CD4-positive, alpha-beta T cell (primary cell): ENCODE measurements at regions not wholly inside any gene's neighbourhood (a gene's known extent, or its start where the extent isn't known, plus 50 kb on each side); places are given as distances from the start of the nearest gene placed in this dataset.

ENCODE experiments used
- ATAC-seq: fragments of 200-7000 bp; cut with Tn5 transposase; one replicate; pipeline ENCODE4 v1.10.0; 2022; ENCODE audit warnings: mild to moderate bottlenecking; ENCODE audit not compliant: poor library complexity
- CTCF ChIA-PET: fragments of 350-600 bp; sonication (Branson Sonifier 250); formaldehyde crosslinking; loops from one replicate; lab custom pipeline; 2021; ENCODE audit warnings: antibody characterized with exemption, inconsistent platforms; lab: Charles Lee
- POLR2A ChIA-PET: fragments of 350-600 bp; sonication (Branson Sonifier 250); formaldehyde crosslinking; loops from one replicate; lab custom pipeline; 2021; ENCODE audit warnings: antibody characterized with exemption, inconsistent platforms; lab: Charles Lee
- DNase-seq, 14 experiments: peaks; one replicate each; pipeline ENCODE4 v3.0.0-alpha.2; 2013 to 2020; ENCODE audit warnings: mixed read lengths in 2 of 14
- H3K27ac ChIP-seq, 2 donors: one replicate each; pipeline versions ENCODE4 v1.5.1 to v1.7.0; 2013; ENCODE audit warnings: low read length in 2 of 2, low read depth in 1 of 2, mild to moderate bottlenecking in 1 of 2
- H3K27me3 ChIP-seq, 2 experiments: 1 replicate in 1 of 2; 2 replicates in 1 of 2; pipeline versions ENCODE4 v1.6.1 to v1.7.0; 2013; ENCODE audit warnings: low read length in 2 of 2, control low read depth in 1 of 2, mild to moderate bottlenecking in 1 of 2, moderate library complexity in 1 of 2; ENCODE audit not compliant: insufficient read depth in 2 of 2, control insufficient read depth in 1 of 2
- H3K36me3 ChIP-seq: one replicate; pipeline ENCODE4 v1.6.1; 2013; ENCODE audit warnings: low read length, control low read depth; ENCODE audit not compliant: insufficient read depth
- H3K4me1 ChIP-seq: one replicate; pipeline ENCODE4 v1.6.1; 2013; ENCODE audit warnings: low read length, control low read depth; ENCODE audit not compliant: insufficient read depth
- H3K4me3 ChIP-seq: one replicate; pipeline ENCODE4 v1.5.1; 2013; ENCODE audit warnings: mild to moderate bottlenecking, low read length, moderate library complexity
- H3K9me3 ChIP-seq, 2 experiments: 1 replicate in 1 of 2; 2 replicates in 1 of 2; pipeline versions ENCODE4 v1.6.1 to v1.7.0; 2013; ENCODE audit warnings: low read length in 2 of 2, mild to moderate bottlenecking in 2 of 2, control low read depth in 1 of 2, moderate library complexity in 1 of 2; ENCODE audit not compliant: control insufficient read depth in 1 of 2, insufficient read depth in 1 of 2
- H3K27ac Mint-ChIP-seq: one replicate; pipeline ENCODE4 v1.8.0; 2020; ENCODE audit warnings: mixed read lengths
- H3K27me3 Mint-ChIP-seq: one replicate; pipeline ENCODE4 v1.8.0; 2021; ENCODE audit warnings: mixed read lengths
- H3K36me3 Mint-ChIP-seq: one replicate; pipeline ENCODE4 v1.8.0; 2021; ENCODE audit warnings: low read depth, mixed read lengths
- H3K4me1 Mint-ChIP-seq: one replicate; pipeline ENCODE4 v1.8.0; 2021; ENCODE audit warnings: low read depth, mixed read lengths
- H3K4me3 Mint-ChIP-seq: one replicate; pipeline ENCODE4 v1.8.0; 2020; ENCODE audit warnings: mild to moderate bottlenecking, mixed read lengths
- H3K9me3 Mint-ChIP-seq: one replicate; pipeline ENCODE4 v1.8.0; 2020; ENCODE audit warnings: mixed read lengths
- CTCF ChIP-seq: fragments of 200-600 bp; IDR thresholded peaks from one replicate; pipeline ENCODE4 v1.8.0; 2022; ENCODE audit warnings: antibody characterized with exemption, mild to moderate bottlenecking
- intact Hi-C, 2 experiments: fragments of 100-400 bp; cut with DNase I in 1 of 2; cut with micrococcal nuclease in 1 of 2; formaldehyde crosslinking; loops; one replicate each; pipeline versions ENCODE4 v1.15.1 to v1.9.0; 2023 to 2025; cut with DNase I, micrococcal nuclease

GRCh38 chr5:82804155-82804690 is 273.0 kb downstream of the TMEM167A start:
- Histone ChIP-seq H3K4me3 (no peak overlapping the region), H3K9me3 (no peaks in the 10 kb centered on the region), H3K27ac (no peak overlapping the region), H3K27me3 (no peaks in the 10 kb centered on the region), H3K4me1 (no peaks in the 10 kb centered on the region), H3K36me3 (no peaks in the 10 kb centered on the region)
- CTCF ChIA-PET, result no interaction called here
- DNase-seq, result no peak
- Mint-ChIP-seq H3K27ac (no peak overlapping the region), H3K4me3 (no peak overlapping the region), H3K9me3 (no peaks in the 10 kb centered on the region), H3K27me3 (no peaks in the 10 kb centered on the region), H3K36me3 (no peaks in the 10 kb centered on the region), H3K4me1 (no peaks in the 10 kb centered on the region)
- intact Hi-C loops, result no loop called here
- ATAC-seq, result no peak
- POLR2A ChIA-PET, result no interaction called here
- TF ChIP-seq CTCF, result no peak

GRCh38 chr5:82802954-82803353 is 274.2 kb downstream of the TMEM167A start:
- intact Hi-C loops, result no loop called here
- ATAC-seq (no peak), DNase-seq (no peak)
- Mint-ChIP-seq H3K27me3 (no peaks in the 10 kb centered on the region), H3K4me1 (no peaks in the 10 kb centered on the region), H3K27ac (no peak overlapping the region), H3K9me3 (no peaks in the 10 kb centered on the region), H3K4me3 (no peak overlapping the region), H3K36me3 (no peaks in the 10 kb centered on the region)
- H3K4me1 ChIP-seq, result no peaks in the 10 kb centered on the region
- H3K36me3 ChIP-seq, result no peaks in the 10 kb centered on the region
- no peak for TF ChIP-seq CTCF
- ChIA-PET POLR2A (no interaction called here), CTCF (interaction anchor here (1.8 kb wide), 1 partner anchor 17 kb away, joined by 4 read pairs; no protein-coding TSS in a partner anchor)
- H3K27ac ChIP-seq, result no peak overlapping the region
- no peaks in the 10 kb centered on the region for H3K9me3 ChIP-seq
- H3K4me3 ChIP-seq, result no peak overlapping the region
- H3K27me3 ChIP-seq, result no peaks in the 10 kb centered on the region

GRCh38 chr5:82800826-82801225 is 276.4 kb downstream of the TMEM167A start:
- H3K27ac ChIP-seq, result no peak overlapping the region
- Mint-ChIP-seq H3K27ac (no peak overlapping the region), H3K27me3 (no peaks in the 10 kb centered on the region), H3K4me3 (no peak overlapping the region), H3K9me3 (no peaks in the 10 kb centered on the region), H3K36me3 (no peaks in the 10 kb centered on the region), H3K4me1 (no peaks in the 10 kb centered on the region)
- no peak overlapping the region for H3K4me3 ChIP-seq
- DNase-seq (no peak), ATAC-seq (no peak)
- H3K27me3 ChIP-seq, result peaks cover 0 to 6% of the 10 kb centered on the region in 2 experiments
- no peaks in the 10 kb centered on the region for H3K4me1 ChIP-seq
- no peak for TF ChIP-seq CTCF
- H3K36me3 ChIP-seq, result no peaks in the 10 kb centered on the region
- ChIA-PET CTCF (interaction anchor here (1.0 kb wide), 1 partner anchor 114 kb away, joined by 3 read pairs; no protein-coding TSS in a partner anchor), POLR2A (no interaction called here)
- H3K9me3 ChIP-seq, result no peaks in the 10 kb centered on the region
- intact Hi-C loops, result no loop called here
